Activated naive CD4-positive, alpha-beta T cell treated with Interleukin-2 at 50 U/mL for 16 hours (primary cell): ENCODE measurements at regions not wholly inside any gene's neighbourhood (a gene's known extent, or its start where the extent isn't known, plus 50 kb on each side); places are given as distances from the start of the nearest gene placed in this dataset.

Experiments
- DNase-seq: peaks from one replicate; pipeline ENCODE4 v3.0.0-alpha.2; 2020

DNA sequence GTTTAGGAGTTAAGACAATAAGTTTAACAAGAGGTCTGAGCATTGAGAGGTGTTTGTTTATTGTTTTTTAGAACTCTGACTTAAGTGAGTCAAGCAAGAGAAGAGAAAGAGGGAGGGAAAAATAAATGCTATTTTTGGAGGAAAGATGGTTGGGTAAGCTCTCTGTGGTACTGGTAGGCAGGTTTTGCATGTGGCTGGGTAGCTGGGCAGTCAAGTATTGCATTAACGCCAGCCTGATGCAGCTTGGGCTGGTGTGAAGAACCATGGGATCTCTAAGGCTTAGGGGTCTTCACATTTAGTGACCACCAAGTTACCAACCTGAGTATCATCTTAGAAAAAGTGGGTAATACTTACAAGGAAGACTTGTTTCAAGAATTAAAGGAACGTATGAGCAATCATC is 534.5 kb upstream of the SEMA6D start:
- DNase-seq: no peak

- DNase-seq: no peak
Observed at GRCh38 chr15:47184003-47184907, 533.0 kb upstream of the SEMA6D start.

DNA sequence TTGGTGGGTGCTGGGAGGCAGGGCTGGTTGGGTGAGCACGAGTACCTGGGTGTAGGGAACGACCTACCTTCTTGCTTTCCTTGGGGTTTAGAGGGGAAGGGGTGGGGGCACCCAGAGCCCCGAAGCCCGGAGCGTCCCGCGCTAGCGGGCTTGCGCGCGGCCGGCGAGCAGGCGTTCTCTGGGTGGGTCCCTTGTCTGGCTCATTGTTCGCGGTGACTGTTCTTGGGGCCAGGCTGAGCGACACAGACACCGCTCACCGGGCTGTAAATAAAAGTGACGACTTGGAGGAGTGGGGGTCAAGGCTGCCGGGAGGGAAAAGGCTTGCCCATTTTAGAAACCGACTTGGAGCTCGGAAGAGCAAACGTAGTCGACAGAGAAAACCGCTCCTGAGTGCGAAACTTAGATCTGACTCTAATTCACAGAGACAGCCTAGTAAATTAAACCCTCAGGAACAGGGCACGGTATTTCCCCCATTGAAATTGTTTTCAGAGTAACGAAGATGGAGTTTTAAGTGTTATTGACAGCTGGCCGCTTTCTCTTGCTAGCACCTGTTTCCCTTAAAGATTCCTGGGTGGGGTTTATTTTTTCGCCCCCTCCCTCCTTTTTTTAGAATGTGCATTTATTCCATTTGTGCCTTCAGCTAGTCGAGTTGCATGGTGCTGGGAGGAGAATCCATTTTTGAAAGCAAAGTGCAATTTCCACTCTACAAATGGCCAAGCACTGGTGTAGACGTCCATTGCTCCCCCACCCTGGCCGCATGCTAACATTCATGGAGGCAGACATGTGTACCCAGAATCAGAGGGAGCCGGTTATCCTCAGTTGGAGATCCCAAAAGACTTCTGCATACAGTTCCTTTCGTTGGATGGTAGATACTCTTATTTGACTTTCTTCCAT is 532.1 kb upstream of the SEMA6D start:
- no peak for DNase-seq

GRCh38 chr15:47186075-47186474 is 531.2 kb upstream of the SEMA6D start:
- no peak for DNase-seq

DNA sequence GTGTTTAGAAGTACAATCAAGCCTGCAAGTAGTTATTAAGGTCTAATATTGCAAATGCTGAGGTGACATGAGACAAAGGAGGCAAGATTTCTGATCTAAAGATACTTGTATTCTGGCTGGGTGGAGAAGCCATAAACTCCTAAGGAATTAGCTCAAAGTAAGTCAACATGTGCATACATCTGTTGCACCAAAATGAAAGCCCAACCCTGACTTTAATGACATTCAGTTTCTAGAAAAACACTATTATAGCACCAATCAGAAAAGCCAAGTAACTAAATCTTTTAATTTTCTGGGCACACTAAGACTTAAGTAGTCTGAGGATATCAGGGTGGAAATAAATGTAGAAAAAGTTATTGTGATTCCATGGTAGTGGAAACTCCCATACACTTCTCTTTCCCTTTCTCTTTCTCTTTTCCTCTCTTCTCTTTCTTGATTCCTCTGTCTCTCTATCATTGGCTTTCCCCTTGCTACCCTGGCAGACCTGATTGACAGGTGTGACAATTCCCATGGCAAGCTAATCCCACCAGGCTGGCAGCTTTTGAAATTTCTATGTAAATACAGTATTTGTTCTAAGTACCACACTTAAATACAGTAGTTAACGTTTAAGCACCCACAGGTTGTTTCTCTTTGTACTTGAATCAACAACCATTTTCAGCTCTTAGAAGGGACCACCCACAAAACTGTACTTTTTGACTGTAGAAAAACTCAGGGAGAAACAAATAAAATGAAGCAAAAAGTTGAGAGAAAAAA is 528.4 kb upstream of the SEMA6D start:
- no peak for DNase-seq

GRCh38 chr15:47194718-47195117 is 522.6 kb upstream of the SEMA6D start:
- no peak for DNase-seq

DNA sequence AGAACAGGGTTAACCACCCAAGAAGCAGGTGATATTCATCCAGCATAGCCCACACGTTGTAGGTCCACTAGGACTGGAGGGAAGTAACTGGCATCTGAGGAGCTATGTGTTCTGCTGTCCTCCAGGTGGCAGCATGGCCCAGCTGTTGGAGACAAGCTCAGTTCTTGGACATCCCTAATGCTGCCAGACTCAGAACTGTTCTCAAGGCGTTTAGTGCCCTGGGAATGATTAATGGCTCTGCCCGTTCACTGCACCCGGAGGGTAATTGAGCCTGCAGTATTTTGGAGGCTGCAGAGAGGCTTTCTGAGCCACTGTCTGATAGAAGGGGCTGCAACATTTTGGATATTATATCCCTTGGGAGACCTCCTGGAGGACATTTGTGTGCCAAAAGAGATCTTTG is 521.3 kb upstream of the SEMA6D start:
- peak; percentile 21 for DNase-seq

DNA sequence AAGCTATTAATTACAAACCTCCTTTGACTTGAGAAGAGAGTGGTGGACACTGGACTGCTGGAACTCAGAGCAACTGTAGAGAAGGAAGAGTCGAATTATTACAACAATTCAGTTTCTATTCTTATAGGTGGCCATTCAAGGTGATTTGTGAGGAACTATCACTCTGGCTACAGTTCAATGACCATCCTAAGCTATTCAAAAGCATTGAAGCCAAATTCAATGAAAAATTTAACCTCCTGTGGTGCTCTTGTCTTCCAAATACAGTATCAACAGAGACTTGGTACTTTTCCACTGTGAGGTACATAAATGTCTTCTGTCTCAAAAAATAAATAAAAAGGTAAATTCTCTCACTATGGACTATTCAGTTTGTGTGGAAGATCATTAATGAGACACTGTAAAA is 513.3 kb upstream of the SEMA6D start:
- no peak for DNase-seq

DNA sequence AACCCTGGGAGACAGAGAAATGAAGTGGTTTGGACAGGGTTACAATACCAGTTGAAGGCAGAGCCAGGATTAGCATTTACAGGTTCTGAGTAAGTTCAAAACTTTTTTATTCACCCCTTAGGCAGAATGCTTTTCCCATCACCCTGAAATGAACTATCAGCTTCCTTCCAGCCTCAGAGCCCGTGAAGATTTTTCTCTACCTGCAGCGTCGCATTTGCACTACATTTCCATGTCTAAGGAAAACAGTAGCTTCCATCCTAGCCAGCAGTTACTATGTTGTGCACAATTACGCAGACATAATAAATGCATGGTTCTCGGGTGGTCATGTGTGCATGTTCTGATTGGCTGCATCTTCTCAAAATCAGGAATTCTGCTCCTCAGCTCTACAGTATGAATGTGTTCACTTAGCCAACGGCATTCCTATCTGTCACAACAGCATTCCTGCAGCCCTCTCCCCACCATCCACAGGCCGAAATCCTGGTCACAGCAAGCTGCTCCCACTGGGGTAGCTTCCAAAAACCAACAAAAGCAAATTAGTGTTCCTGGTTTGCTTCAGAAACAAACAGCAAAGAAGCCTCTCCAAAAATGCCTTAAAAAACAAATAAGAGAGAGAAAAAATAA is 510.8 kb upstream of the SEMA6D start:
- no peak for DNase-seq

DNA sequence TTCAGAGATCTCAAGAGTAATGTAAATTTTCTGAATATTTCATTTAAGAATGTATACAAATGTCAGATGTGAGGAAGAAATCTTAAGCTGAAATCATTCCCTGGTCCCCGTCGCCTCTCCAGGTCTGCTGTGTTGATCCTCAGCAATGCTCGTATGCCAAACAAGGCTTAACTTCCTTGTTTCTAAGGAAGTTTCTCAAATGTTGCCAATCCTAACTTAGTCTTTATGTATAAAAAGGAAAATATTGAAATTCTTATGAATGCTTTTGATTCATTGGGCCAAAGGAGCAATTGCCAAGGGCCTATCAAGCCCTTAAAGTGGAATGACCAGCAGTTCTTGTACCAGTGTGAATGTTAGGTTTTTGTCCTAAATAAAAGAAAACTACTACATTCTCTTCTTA is 507.7 kb upstream of the SEMA6D start:
- DNase-seq: no peak

- no peak for DNase-seq
Observed at GRCh38 chr15:47212222-47213010, 504.9 kb upstream of the SEMA6D start.

- DNase-seq: no peak
Observed at GRCh38 chr15:47213883-47214282, 503.4 kb upstream of the SEMA6D start.

- DNase-seq: no peak
Observed at GRCh38 chr15:47218295-47218694, 499.0 kb upstream of the SEMA6D start.

- no peak for DNase-seq
Observed at GRCh38 chr15:47244361-47244760, 472.9 kb upstream of the SEMA6D start.

- no peak for DNase-seq
Observed at GRCh38 chr15:47246317-47246716, 471.0 kb upstream of the SEMA6D start.

DNA sequence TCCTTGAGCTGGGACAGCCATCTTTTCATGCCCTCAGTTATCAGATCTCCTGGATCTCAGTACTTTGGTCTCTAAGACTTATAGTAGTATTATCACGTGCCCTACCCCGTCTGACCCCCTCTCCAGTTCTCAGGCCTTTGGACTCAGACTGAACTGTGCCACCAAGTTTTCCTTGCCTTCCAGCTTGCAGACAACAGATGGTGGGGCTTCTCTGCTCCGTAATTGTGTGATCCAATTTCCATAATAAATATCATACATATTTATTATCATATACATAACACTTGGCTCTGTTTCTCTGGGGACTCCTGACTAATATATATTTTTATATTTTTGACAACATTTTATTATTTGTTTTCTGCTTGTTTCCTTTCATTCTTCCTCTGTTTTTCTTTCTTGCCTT is 458.8 kb upstream of the SEMA6D start:
- DNase-seq: no peak

GRCh38 chr15:47265686-47266085 is 451.6 kb upstream of the SEMA6D start:
- no peak for DNase-seq

- DNase-seq: no peak
Observed at GRCh38 chr15:47266566-47266965, 450.7 kb upstream of the SEMA6D start.

GRCh38 chr15:47273864-47274263 is 443.4 kb upstream of the SEMA6D start:
- no peak for DNase-seq

GRCh38 chr15:47283246-47283645 is 434.1 kb upstream of the SEMA6D start:
- DNase-seq: no peak

DNA sequence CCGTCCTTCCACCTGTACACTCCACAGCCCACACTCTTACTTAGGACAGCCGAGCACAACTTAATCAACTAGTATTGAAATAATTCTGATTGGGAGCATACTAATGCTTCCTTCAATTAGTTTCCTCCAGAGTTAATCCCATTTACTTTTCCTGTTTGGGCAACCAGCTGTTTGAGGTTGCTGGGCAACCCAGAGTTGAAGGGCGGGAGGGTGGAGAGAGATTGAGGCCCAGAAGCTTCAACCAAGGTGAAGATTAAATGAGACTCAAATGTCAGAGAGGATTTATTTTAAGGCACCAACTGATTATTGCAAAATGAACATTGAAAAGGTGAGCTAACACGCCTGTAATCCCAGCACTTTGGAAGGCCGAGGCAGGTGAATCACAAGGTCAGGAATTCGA is 428.5 kb upstream of the SEMA6D start:
- DNase-seq: no peak

DNA sequence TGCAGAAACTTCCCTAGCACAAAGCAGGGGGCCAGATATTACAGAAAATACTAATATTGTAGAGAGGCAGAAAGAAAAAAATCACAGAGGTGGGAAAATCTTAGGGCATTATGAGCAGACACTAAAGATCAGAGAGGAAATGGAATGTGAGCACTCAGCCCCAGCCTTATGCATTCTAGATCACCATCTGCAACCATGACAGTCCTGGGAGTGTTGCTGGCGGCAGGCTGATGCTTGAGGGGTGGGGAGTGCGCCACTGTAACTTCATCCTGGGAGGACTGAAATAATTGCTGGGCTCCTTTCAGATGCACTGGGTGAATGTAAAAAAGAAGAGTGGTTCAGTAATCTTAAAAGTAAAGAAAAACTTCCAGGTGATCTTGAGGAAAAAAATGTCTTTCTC is 427.6 kb upstream of the SEMA6D start:
- DNase-seq: no peak
